K562 (cell line): ENCODE measurements at regions not wholly inside any gene's neighbourhood (a gene's known extent, or its start where the extent isn't known, plus 50 kb on each side); places are given as distances from the start of the nearest gene placed in this dataset.

Experiments
- ATAC-seq: fragments of 200-7000 bp; cut with Tn5 transposase; 3 replicates; pipeline ENCODE4 v1.9.1; 2020; ENCODE audit warnings: moderate library complexity
- BruUV-seq: library from RNA; stranded (reverse); fragments of 400-500 nt; replicated peaks from 2 replicates; lab custom pipeline; 2021; lab: Mats Ljungman, UMichigan
- CTCF ChIA-PET: fragments of 300-600 bp; formaldehyde crosslinking; extraction: SDS; loops from one replicate; lab custom pipeline; 2021; ENCODE audit warnings: low intra/inter-chr PET ratio; lab: Yijun Ruan, JAX
- POLR2A ChIA-PET: fragments of 300-600, 350-650 bp; sonication (Branson Sonifier 250); formaldehyde crosslinking; extraction: SDS; loops from one replicate; lab custom pipeline; 2021; ENCODE audit warnings: antibody characterized with exemption, inconsistent platforms; lab: Yijun Ruan, JAX
- DNase-seq, 4 experiments: peaks; one replicate each; pipeline versions ENCODE4 v3.0.0 to v3.0.0-alpha.2; 2011 to 2018; ENCODE audit warnings: low spot score in 3 of 4, mixed read lengths in 3 of 4; ENCODE audit errors: extremely low read depth in 1 of 4
- FAIRE-seq: peaks from 2 replicates; lab custom pipeline; 2011; peaks lifted over from hg19 to GRCh38; lab: Jason Lieb, UNC
- H2AFZ ChIP-seq: 2 replicates; pipeline ENCODE4 v1.6.0; 2011; ENCODE audit warnings: low read depth, low read length, control low read depth, inconsistent platforms
- H3K27ac ChIP-seq: fragments of 200-600 bp; 3 replicates; pipeline ENCODE4 v1.8.0; 2011; ENCODE audit warnings: low read depth, mild to moderate bottlenecking, control low read depth, inconsistent platforms, low read length, moderate library complexity, mixed read lengths; ENCODE audit errors: extremely low read depth
- H3K27me3 ChIP-seq, 2 experiments: fragments of 300-600 bp in 1 of 2; 2 replicates in 1 of 2; 3 replicates in 1 of 2; pipeline versions ENCODE4 v1.6.0 to v1.8.0; 2011; ENCODE audit warnings: inconsistent platforms in 2 of 2, low read length in 2 of 2, mild to moderate bottlenecking in 1 of 2, mixed read lengths in 1 of 2, moderate library complexity in 1 of 2; ENCODE audit not compliant: control insufficient read depth in 2 of 2, insufficient read depth in 2 of 2
- H3K36me3 ChIP-seq: fragments of 300-600 bp; 3 replicates; pipeline ENCODE4 v1.8.0; 2011; ENCODE audit warnings: mild to moderate bottlenecking, low read length, inconsistent platforms; ENCODE audit not compliant: control insufficient read depth, insufficient read depth
- H3K4me1 ChIP-seq, 2 experiments: fragments of 200-600 bp in 1 of 2; replicated peaks in 1 of 2; 2 replicates in 1 of 2; 3 replicates in 1 of 2; pipeline versions ENCODE4 v1.5.1 to v1.8.0; 2011; ENCODE audit warnings: inconsistent platforms in 2 of 2, low read length in 2 of 2, mild to moderate bottlenecking in 1 of 2, mixed read lengths in 1 of 2, moderate library complexity in 1 of 2; ENCODE audit not compliant: control insufficient read depth in 2 of 2, insufficient read depth in 2 of 2
- H3K4me2 ChIP-seq: 2 replicates; pipeline ENCODE4 v1.6.1; 2011; ENCODE audit warnings: low read length, control low read depth, inconsistent platforms, mixed read lengths; ENCODE audit not compliant: insufficient read depth
- H3K4me3 ChIP-seq: fragments of 200-600 bp; sonication (generic), shearing (Covaris generic); 2 replicates; pipeline ENCODE4 v1.5.1; 2016; ENCODE audit warnings: control low read depth, inconsistent platforms
- H3K79me2 ChIP-seq: fragments of 200-600 bp; 3 replicates; pipeline ENCODE4 v1.8.0; 2011; ENCODE audit warnings: low read length, inconsistent platforms; ENCODE audit not compliant: control insufficient read depth, insufficient read depth
- H3K9ac ChIP-seq, 2 experiments: 2 replicates each; pipeline versions ENCODE4 v1.6.0 to v1.6.1; 2011; ENCODE audit warnings: low read depth in 2 of 2, low read length in 2 of 2, control low read depth in 1 of 2, inconsistent platforms in 1 of 2, mild to moderate bottlenecking in 1 of 2, mixed read lengths in 1 of 2; ENCODE audit not compliant: insufficient read depth in 1 of 2
- H3K9me1 ChIP-seq: one replicate; pipeline ENCODE4 v1.6.0; 2011; ENCODE audit warnings: inconsistent platforms, mild to moderate bottlenecking, low read length, moderate library complexity; ENCODE audit not compliant: control insufficient read depth, insufficient read depth
- H3K9me3 ChIP-seq: replicated peaks from 2 replicates; pipeline ENCODE4 v1.5.1; 2011; ENCODE audit warnings: low read depth, low read length, inconsistent platforms; ENCODE audit not compliant: control insufficient read depth, insufficient read depth
- H4K20me1 ChIP-seq: replicated peaks from 2 replicates; pipeline ENCODE4 v1.6.1; 2011; ENCODE audit warnings: low read length, inconsistent platforms, mixed read lengths; ENCODE audit not compliant: control insufficient read depth, insufficient read depth
- ARHGAP35 ChIP-seq: fragments of 450-650 bp; IDR thresholded peaks from 2 replicates; pipeline ENCODE4 v1.6.1; 2018; ENCODE audit not compliant: partially characterized antibody
- CBX1 ChIP-seq: sonication (generic); IDR thresholded peaks from 2 replicates; pipeline ENCODE4 v1.6.1; 2016; ENCODE audit warnings: antibody characterized with exemption, low read depth, mild to moderate bottlenecking
- NEUROD1 ChIP-seq: fragments of 150-350 bp; IDR thresholded peaks from 2 replicates; pipeline ENCODE4 v1.6.1; 2014; ENCODE audit warnings: borderline replicate concordance, low read length, low read depth; ENCODE audit not compliant: partially characterized antibody
- PHB2 ChIP-seq: fragments of 450-650 bp; IDR thresholded peaks from 2 replicates; pipeline ENCODE4 v1.6.1; 2017; ENCODE audit warnings: low read depth
- PHF8 ChIP-seq: fragments of 200-600 bp; sonication (generic); IDR thresholded peaks from 2 replicates; pipeline ENCODE4 v1.6.1; 2012; ENCODE audit warnings: mixed run types, mild to moderate bottlenecking, inconsistent platforms, low read length, moderate library complexity, borderline replicate concordance
- PRDM10 ChIP-seq: fragments of 450-650 bp; IDR thresholded peaks from 2 replicates; pipeline ENCODE4 v1.6.1; 2018; ENCODE audit not compliant: partially characterized antibody
- RBM39 ChIP-seq: fragments of 200-400 bp; formaldehyde crosslinking; optimal IDR thresholded peaks from 2 replicates; pipeline ENCODE3; 2018; ENCODE audit warnings: low read depth, low read length
- TFAM ChIP-seq: fragments of 250-450 bp; sonication (Bioruptor Pico); conservative IDR thresholded peaks from 2 replicates; pipeline ENCODE4 v1.5.0; 2021; ENCODE audit warnings: mild to moderate bottlenecking, moderate library complexity
- ZBTB33 ChIP-seq: sonication (generic); formaldehyde crosslinking; IDR thresholded peaks from 2 replicates; pipeline ENCODE4 v1.8.1; 2023; ENCODE audit warnings: mild to moderate bottlenecking, missing genetic modification reagents
- ZC3H8 ChIP-seq: fragments of 450-650 bp; IDR thresholded peaks from 2 replicates; pipeline ENCODE4 v1.6.1; 2017
- WGBS: fragments of 100-300 bp; shearing (Covaris generic); methylation state at CpG from one replicate; pipeline ENCODE4 v1.1.6; 2016; ENCODE audit warnings: low coverage, mixed read lengths; ENCODE audit not compliant: insufficient coverage; ENCODE audit errors: missing lambda C conversion rate; 5-methylcytosine and 5-hydroxymethylcytosine counted together
- in situ Hi-C: fragments of 300-500 bp; cut with MboI; formaldehyde crosslinking; loops from 4 replicates; pipeline ENCODE4 v1.15.0; 2018; ENCODE audit warnings: inconsistent platforms, mixed read lengths
- intact Hi-C: fragments of 100-400 bp; cut with micrococcal nuclease; formaldehyde crosslinking; loops from 2 replicates; pipeline ENCODE4 v1.14.2; 2022

DNA sequence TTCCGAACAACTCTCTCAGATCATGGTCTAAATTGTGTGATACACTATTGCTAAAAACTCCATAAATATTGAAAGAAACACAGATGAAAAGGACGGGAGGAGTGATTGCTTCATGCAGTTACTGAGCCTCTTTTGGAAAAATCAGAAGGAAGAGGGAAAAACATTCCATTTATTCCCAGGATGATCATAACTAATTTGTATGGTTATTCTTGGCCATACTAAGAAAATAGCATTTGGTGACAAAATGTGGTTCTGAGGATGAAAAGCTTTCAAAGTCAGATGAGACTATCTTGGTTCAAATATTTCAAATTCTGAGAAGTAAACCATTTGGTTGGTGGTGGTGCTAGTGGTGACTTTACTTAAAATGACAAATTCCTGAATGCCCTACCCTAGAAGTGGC is 305.4 kb upstream of the LDB2 start:
- no TSS peak for BruUV-seq
- no peaks in the 10 kb centered on the region for H3K4me1 ChIP-seq
- no peaks in the 10 kb centered on the region for H3K27me3 ChIP-seq
- POLR2A ChIA-PET = no interaction called here
- DNase-seq (no peak), FAIRE-seq (no peak)
- H3K9ac ChIP-seq = no peak overlapping the region
- in situ Hi-C loops (no loop called here), intact Hi-C loops (no loop called here)
- no peak overlapping the region for H2AFZ ChIP-seq
- no peaks in the 10 kb centered on the region for H3K9me3 ChIP-seq
- no peaks in the 10 kb centered on the region for H3K9me1 ChIP-seq
- no peak overlapping the region for H3K27ac ChIP-seq
- no peaks in the 10 kb centered on the region for H4K20me1 ChIP-seq
- H3K36me3 ChIP-seq = no peaks in the 10 kb centered on the region
- CTCF ChIA-PET = no interaction called here
- no peaks in the 10 kb centered on the region for H3K79me2 ChIP-seq
- TF ChIP-seq PHF8 = no peak
- TF ChIP-seq ARHGAP35 = no peak
- TF ChIP-seq ZBTB33 (CRISPR knock-in tag) = no peak
- TF ChIP-seq TFAM (CRISPR knock-in tag) = no peak
- TF ChIP-seq PRDM10 = no peak
- no peak for TF ChIP-seq ZC3H8
- no peak for TF ChIP-seq RBM39
- no peak for TF ChIP-seq NEUROD1
- TF ChIP-seq CBX1 = no peak
- TF ChIP-seq PHB2 = no peak
- TF ChIP-seq, all 486 proteins: peak for 0
- no peak for ATAC-seq
- no peak overlapping the region for H3K4me2 ChIP-seq
- 5% methylated on average over 2 of the region's 2 CpGs for WGBS
- H3K4me3 ChIP-seq = no peak overlapping the region
